H1 (cell line): ENCODE measurements at regions not wholly inside any gene's neighbourhood (a gene's known extent, or its start where the extent isn't known, plus 50 kb on each side); places are given as distances from the start of the nearest gene placed in this dataset.

Experiments used
- PHF8 ChIP-seq: fragments of 200-600 bp; sonication (generic); conservative IDR thresholded peaks from 2 replicates; pipeline ENCODE4 v1.7.1; 2012; ENCODE audit warnings: low read depth, mild to moderate bottlenecking, inconsistent platforms, low read length, moderate library complexity
- RNF2 ChIP-seq: fragments of 200-900, 300-1000 bp; sonication (generic); IDR thresholded peaks from 2 replicates; pipeline ENCODE4 v1.7.1; 2016; ENCODE audit warnings: borderline replicate concordance, low read depth, mild to moderate bottlenecking, antibody characterized with exemption, low read length; ENCODE audit not compliant: poor library complexity, severe bottlenecking; ENCODE audit errors: missing control alignments

DNA sequence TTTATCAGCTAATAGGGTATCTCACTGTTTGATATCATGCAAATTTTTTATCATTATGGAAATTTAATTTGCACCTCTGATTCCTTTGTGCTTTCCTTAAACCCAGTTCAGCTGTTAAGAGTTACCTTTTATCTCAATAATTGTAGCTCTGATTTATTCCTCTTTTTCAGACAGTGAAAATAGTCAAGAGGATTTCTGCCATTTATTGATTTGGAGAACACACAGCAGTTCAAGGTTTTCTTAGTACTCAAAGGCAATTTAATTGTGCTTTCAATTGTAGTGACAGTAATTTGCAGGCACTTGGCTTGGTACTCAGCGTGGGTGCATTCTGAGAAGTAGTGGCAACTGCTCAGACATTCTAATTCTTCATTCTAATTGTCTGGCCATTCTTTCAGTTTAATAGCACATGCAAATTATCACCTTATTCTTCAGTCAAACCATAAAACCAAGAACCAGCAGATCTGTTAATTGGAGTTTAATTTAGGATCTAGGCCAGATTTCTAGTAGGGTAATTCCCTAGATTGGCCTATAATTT, 709.3 kb downstream of the RPS29 start (continued):
- TF ChIP-seq RNF2 (no peak), PHF8 (no peak)
